ENCODE measurements at regions not wholly inside any gene's neighbourhood (a gene's known extent, or its start where the extent isn't known, plus 50 kb on each side); places are given as distances from the start of the nearest gene placed in this dataset.

- intact Hi-C loops (cut with micrococcal nuclease): no loop called here
- ATAC-seq (no peak), DNase-seq (no peak)
These were observed 91.2 kb downstream of the TNFSF18 start for GRCh38 chr1:172959571-172959970.

GRCh38 chr1:172960019-172960418 lies 90.7 kb downstream of the TNFSF18 start:
- DNase-seq (no peak), ATAC-seq (no peak)
- intact Hi-C loops (cut with micrococcal nuclease): no loop called here

DNA sequence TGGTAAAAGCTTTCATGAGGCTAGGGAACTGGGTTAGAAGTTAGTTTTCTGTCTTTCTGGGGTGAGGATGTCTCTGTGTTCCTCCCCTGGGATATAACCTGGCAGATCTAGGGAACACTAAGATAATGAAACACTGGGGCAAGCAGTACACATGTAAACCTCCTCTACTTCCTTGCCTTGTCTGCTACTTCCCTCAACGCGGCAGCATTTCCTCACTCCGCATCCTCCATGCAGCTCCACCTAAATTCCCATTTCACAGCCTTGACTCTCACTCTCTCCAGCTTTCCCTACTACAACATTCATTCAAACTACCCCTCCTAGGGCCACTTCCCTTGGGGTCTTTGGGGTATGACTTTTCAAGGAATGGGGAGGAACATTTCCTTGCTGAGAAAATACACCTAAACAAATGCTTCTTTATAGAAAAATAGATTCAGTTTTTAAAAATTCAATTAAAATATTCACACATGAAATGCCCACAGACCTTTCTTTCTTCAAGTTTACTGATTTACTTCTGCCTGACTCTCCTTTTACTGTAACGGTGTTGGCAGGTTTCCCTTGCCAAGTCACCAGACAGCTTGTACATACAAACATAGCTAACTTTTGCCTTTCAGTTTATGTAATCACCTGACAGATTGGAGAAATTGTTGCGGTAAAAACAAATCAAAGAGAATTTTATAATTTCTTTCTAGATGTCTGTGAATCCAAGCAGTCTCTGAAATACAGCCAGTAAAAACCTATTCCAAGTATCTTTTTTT lies 90.1 kb downstream of the TNFSF18 start:
- ATAC-seq (no peak), DNase-seq (no peak)
- intact Hi-C loops (cut with micrococcal nuclease): no loop called here

GRCh38 chr1:172964864-172965263 lies 85.9 kb downstream of the TNFSF18 start:
- intact Hi-C loops (cut with micrococcal nuclease): no loop called here
- DNase-seq: no peak
- no peak for ATAC-seq

- intact Hi-C loops (cut with micrococcal nuclease): no loop called here
- no peak for DNase-seq
- ATAC-seq: no peak
These were observed 83.7 kb downstream of the TNFSF18 start for GRCh38 chr1:172966844-172967540.

GRCh38 chr1:172967936-172968335 lies 82.8 kb downstream of the TNFSF18 start:
- intact Hi-C loops (cut with micrococcal nuclease): no loop called here
- ATAC-seq (no peak), DNase-seq (no peak)

- intact Hi-C loops (cut with micrococcal nuclease): no loop called here
- ATAC-seq: no peak
- DNase-seq: no peak
These were observed 81.1 kb downstream of the TNFSF18 start for GRCh38 chr1:172969611-172970010.

- no peak for ATAC-seq
- intact Hi-C loops (cut with micrococcal nuclease): no loop called here
- no peak for DNase-seq
These were observed 80.6 kb downstream of the TNFSF18 start for GRCh38 chr1:172970186-172970585.

DNA sequence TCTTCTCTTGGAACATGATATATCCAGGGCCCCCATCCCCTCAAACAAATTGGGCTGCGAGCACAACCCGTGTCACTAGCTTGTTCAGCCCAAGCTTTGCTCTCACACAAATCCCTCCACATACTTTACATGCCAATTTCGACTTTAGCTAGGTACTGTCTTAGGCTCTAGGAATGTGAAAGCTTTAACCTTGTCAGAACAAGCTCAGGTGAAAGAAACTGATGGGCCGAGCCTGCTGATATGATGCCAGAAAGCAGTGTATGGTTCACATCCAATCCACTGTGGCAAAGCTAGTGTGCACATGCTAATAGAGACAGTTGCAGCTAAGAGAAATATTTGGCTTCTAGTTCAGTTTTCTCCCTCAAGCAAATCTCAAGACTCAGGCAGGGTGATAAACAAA lies 79.5 kb downstream of the TNFSF18 start:
- no peak for ATAC-seq
- intact Hi-C loops (cut with micrococcal nuclease): no loop called here

DNA sequence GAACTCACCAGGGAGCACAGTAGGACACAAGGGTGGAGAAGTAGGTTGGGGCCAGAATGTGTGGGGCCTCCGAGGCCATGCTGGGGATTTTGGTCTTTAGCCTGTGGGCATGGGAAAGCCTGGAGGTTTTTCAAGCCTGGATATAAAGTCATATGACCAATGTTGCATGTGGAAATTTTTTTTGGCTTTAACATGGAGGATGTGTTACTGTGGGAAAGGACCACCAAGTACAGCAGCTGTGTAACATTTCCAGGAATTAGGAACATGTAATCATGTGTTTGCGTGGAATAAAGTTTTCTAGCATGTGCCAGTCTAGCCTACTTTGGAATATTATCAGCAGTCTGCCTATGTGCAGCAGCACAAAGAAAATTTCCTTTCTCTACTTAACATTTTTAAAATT lies 78.5 kb downstream of the TNFSF18 start:
- ATAC-seq: no peak
- intact Hi-C loops (cut with micrococcal nuclease): no loop called here
- no peak for DNase-seq

More for the DNA sequence above, 79.5 kb downstream of the TNFSF18 start:
- no peak for DNase-seq

- intact Hi-C loops (cut with micrococcal nuclease): no loop called here
- DNase-seq (no peak), ATAC-seq (no peak)
These were observed 77.3 kb downstream of the TNFSF18 start for GRCh38 chr1:172973424-172973823.

DNA sequence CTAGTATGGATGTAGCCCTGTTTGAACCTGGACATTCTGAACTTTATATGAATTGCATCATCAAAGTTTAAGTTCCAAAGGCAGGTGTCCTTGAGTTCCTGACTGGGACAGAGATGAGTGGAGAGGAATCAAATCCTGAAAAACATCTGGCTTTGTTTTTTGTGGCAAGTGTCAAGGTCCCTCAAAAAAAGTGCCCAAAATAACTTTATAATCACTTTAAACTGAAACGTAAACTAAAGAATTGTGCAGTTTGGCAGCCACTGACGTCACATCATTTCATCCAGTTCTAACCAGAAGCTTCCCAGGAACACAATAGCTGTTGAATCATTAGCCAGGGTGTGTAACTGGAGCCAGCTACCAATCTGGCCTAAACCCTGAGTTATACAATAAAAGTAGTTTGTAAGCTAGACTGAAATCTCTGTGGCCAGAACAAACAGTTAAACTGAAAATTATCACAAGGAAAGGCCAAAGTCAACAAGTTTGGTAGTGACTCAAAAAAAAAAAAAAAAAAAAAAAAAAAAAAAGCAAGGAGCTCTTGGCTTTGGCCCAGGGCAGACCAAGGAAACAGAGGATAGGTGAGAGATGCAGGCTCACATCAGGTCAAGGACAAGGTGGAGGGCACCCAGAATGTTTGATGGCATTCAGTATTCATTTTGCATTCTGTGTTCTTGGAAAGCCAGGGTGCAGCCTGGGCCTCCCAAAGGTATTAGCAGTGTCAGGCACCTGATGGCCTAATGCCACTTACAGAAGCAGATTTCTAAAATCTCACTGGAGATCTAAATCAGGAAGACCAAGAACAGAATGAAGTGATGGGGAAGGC lies 74.3 kb downstream of the TNFSF18 start:
- no peak for DNase-seq
- intact Hi-C loops (cut with micrococcal nuclease): no loop called here
- ATAC-seq: no peak

DNA sequence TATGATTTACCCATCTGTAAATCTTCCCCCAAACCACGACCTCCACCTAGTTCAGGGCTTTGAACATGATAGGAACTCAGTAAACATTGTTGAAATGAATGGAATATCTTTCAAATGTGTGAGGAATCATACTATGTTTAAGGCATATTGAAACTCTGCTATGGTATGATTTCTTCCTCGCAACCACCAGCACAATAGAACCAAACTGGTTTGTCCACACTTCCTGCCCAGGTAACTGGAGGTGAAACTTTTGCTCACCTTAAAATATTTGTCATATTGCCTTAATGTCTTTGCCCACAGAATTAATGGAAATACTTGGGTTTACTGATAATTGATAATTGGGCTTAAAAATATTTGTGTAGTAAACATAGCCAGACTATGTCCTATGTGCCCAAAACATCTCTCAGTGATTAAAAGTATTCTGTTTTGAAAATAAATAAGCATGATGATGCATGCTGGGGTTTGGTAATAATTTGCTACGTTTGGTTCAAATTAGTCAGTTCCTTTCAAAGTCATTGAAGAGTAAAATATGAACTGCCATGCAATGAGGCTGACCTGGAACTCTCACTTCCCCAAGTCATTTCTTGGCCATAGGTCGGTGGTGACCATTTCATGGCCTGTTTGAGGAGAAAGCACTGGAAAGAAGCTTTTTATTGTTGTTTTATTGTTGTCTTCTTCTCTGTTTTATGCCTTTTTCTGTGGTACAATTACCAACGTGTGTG lies 73.3 kb downstream of the TNFSF18 start:
- intact Hi-C loops (cut with micrococcal nuclease): no loop called here
- no peak for ATAC-seq
- DNase-seq: no peak

- DNase-seq (no peak), ATAC-seq (no peak)
- intact Hi-C loops (cut with micrococcal nuclease): no loop called here
These were observed 72.1 kb downstream of the TNFSF18 start for GRCh38 chr1:172978595-172978994.

DNA sequence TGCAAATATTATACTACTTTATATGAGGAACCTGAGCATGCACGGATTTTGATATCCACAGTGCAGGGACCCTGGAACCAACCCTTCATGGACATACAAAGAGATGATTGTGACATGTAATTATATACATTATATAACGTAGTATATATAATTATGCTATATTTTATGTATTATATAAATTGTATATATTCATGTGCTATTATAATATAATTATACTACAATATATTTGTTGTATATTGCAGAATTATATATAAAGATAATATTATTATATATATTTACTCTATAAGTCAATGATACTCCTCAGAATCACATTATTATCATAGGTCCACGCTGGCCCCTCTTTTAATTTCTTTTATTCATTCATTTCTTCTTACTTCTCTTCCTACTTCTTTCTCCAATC lies 70.9 kb downstream of the TNFSF18 start:
- intact Hi-C loops (cut with micrococcal nuclease): no loop called here
- ATAC-seq (no peak), DNase-seq (no peak)

DNA sequence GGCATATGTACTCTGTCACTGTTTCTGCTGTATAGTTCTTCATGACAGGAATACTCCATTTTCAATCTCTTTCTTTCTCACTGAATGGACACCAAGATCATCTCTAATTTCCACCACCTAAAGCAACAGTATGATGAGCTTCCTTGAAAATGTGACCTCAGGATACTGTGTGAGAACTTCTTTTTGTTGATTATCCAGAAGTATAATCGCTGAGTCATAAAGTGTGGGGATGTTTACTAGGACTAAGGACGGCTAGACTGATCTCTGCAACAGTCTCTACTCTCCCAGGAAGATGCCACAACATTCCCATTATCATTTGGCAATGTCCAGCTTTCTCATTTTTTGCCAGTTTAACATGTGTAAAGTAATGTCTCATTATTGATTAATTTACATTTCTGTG lies 70.3 kb downstream of the TNFSF18 start:
- intact Hi-C loops (cut with micrococcal nuclease): no loop called here

DNA sequence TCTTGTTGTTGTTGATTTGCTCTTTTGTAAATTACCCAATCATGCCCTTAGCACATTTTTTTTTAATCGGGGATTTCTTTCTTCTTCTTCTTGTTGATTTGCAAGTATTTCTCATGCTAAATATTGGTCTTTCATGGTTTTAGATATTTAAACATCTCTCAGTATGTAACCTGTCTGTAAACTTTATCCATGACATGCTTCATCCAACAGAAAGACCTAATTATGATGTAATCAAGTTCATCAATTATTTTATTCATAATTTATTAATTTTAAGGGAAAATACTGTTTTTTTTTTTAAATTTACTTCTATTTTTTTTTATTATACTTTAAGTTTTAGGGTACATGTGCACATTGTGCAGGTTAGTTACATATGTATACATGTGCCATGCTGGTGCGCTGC lies 69.8 kb downstream of the TNFSF18 start:
- ATAC-seq (no peak), DNase-seq (no peak)
- intact Hi-C loops (cut with micrococcal nuclease): no loop called here

More for the DNA sequence above, 70.3 kb downstream of the TNFSF18 start:
- DNase-seq (no peak), ATAC-seq (no peak)
